IPS DF 6.9 (cell line): ENCODE measurements at regions not wholly inside any gene's neighbourhood (a gene's known extent, or its start where the extent isn't known, plus 50 kb on each side); places are given as distances from the start of the nearest gene placed in this dataset.

Source experiments
- DNase-seq: peaks from one replicate; pipeline ENCODE4 v3.0.0-alpha.2; 2013; ENCODE audit warnings: low read depth, low spot score
- H3K27ac ChIP-seq: one replicate; pipeline ENCODE4 v1.5.1; 2013; ENCODE audit warnings: low read length, control low read depth
- H3K27me3 ChIP-seq: 2 replicates; pipeline ENCODE4 v1.6.1; 2013; ENCODE audit warnings: mild to moderate bottlenecking, low read length; ENCODE audit not compliant: control insufficient read depth, insufficient read depth
- H3K36me3 ChIP-seq: 2 replicates; pipeline ENCODE4 v1.6.1; 2013; ENCODE audit warnings: low read length; ENCODE audit not compliant: control insufficient read depth, insufficient read depth
- H3K4me1 ChIP-seq: 2 replicates; pipeline ENCODE4 v1.6.1; 2013; ENCODE audit warnings: low read length; ENCODE audit not compliant: control insufficient read depth, insufficient read depth
- H3K4me3 ChIP-seq: 2 replicates; pipeline ENCODE4 v1.5.1; 2013; ENCODE audit warnings: mild to moderate bottlenecking, low read length
- H3K9me3 ChIP-seq: 2 replicates; pipeline ENCODE4 v1.6.1; 2013; ENCODE audit warnings: low read length, inconsistent platforms; ENCODE audit not compliant: control insufficient read depth, insufficient read depth
- WGBS: extraction: QIAGEN DNeasy Blood & Tissue Kit; methylation state at CpG from one replicate; pipeline ENCODE4 v1.1.7; 2013; ENCODE audit warnings: mixed read lengths, missing lambda C conversion rate; ENCODE audit not compliant: insufficient read length, insufficient coverage; 5-methylcytosine and 5-hydroxymethylcytosine counted together

DNA sequence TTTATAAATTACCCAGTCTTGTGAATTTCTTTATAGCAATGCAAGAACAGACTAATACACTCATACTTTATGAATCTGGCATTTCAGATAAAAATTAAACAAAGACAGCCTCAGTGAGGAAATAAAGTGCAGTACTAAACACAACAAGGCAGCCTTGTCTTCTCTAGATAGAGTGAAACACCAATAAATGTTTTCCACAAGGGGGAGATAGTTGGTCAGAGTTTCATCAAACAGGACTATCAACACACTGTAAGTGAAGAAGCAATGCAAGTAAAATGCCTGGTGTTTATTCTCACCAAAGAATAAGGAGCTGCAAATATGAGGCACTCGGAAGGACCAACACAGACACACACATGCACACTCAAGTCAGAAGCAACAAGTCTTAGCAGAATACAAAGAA, 62.8 kb downstream of the FAM9B start:
- DNase-seq: no peak
- no peaks in the 10 kb centered on the region for H3K27me3 ChIP-seq
- H3K9me3 ChIP-seq: no peaks in the 10 kb centered on the region
- no peaks in the 10 kb centered on the region for H3K36me3 ChIP-seq
- H3K4me3 ChIP-seq: no peak overlapping the region
- no CpG with 5 or more reads among the region's 1 CpG for WGBS
- H3K4me1 ChIP-seq: no peaks in the 10 kb centered on the region
- H3K27ac ChIP-seq: no peak overlapping the region

- H3K27ac ChIP-seq: no peak overlapping the region
- H3K9me3 ChIP-seq: no peaks in the 10 kb centered on the region
- no peak for DNase-seq
- no peaks in the 10 kb centered on the region for H3K4me1 ChIP-seq
- no peaks in the 10 kb centered on the region for H3K27me3 ChIP-seq
- H3K4me3 ChIP-seq: no peak overlapping the region
- H3K36me3 ChIP-seq: no peaks in the 10 kb centered on the region
Measured at GRCh38 chrX:8969378-8969777, 64.5 kb downstream of the FAM9B start.

DNA sequence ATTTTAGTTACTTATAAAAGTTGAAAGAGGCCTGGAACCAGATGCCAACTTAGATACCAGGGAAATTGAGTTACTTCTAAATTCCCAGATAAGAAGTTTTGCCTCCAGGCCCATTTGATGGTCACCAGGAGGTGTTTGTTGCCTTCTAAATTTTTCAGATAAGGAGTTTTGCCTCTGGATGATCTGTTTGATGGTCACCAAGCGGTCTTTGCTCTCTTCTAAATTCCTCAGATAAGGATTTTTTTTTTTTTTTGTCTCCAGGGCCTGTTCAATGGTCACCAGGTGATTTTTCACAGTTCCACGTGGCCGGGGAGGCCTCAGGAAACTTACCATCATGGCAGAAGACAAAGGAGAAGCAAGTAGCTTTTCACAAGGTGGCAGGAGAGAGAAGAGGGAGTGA, 66.5 kb downstream of the FAM9B start:
- Histone ChIP-seq H3K9me3 (no peaks in the 10 kb centered on the region), H3K27ac (no peak overlapping the region), H3K4me1 (no peaks in the 10 kb centered on the region), H3K36me3 (no peaks in the 10 kb centered on the region), H3K4me3 (no peak overlapping the region), H3K27me3 (no peaks in the 10 kb centered on the region)
- DNase-seq: no peak
- WGBS: no CpG with 5 or more reads among the region's 3 CpGs

GRCh38 chrX:8960957-8961468, 72.9 kb downstream of the FAM9B start:
- H3K4me3 ChIP-seq: no peak overlapping the region
- DNase-seq: no peak
- H3K27ac ChIP-seq: no peak overlapping the region
- H3K4me1 ChIP-seq: no peaks in the 10 kb centered on the region
- H3K27me3 ChIP-seq: no peaks in the 10 kb centered on the region
- H3K36me3 ChIP-seq: no peaks in the 10 kb centered on the region
- H3K9me3 ChIP-seq: no peaks in the 10 kb centered on the region
- WGBS: no CpG with 5 or more reads among the region's 3 CpGs

DNA sequence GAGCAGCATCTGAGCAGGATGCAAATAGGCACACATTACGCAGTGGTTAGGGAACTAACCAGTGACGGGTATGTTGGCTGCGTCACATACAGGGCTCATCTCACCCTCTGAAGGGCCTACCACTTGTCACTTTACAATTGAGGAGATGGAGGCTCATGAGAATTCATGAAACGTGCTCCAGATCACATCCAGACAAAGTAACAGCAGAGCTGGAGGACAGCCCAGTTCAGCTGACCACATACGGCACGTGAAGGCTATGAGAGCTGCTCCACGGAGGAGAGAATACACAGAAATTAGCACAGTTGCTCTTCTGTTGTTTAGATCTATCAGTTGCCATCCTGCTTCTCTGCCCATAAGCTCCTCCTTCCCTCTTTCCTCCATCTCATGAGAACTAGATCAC, 78.4 kb downstream of the FAM9B start:
- no peak overlapping the region for H3K4me3 ChIP-seq
- WGBS: no CpG with 5 or more reads among the region's 7 CpGs
- no peaks in the 10 kb centered on the region for H3K36me3 ChIP-seq
- H3K9me3 ChIP-seq: no peaks in the 10 kb centered on the region
- no peak overlapping the region for H3K27ac ChIP-seq
- H3K4me1 ChIP-seq: no peaks in the 10 kb centered on the region
- H3K27me3 ChIP-seq: no peaks in the 10 kb centered on the region
- DNase-seq: no peak

DNA sequence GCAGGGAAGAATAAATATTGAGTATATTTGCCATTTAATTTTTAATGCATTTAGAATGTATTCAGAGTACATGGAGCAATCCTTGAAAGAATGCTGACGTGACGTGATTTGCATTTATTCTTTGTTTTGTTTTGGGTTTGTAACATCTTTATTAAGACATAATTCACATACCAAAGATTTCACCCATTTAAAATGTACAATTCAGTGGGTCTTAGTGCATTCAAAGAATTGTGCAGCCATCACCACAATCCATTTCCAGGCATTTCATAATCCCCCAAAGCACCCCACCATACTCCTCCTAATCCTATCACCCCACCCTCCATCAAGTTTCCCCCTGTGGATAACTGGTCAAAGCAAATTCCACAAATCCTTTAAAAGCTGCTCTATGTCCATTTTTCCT, 87.4 kb downstream of the FAM9B start:
- Histone ChIP-seq H3K4me3 (no peak overlapping the region), H3K9me3 (no peaks in the 10 kb centered on the region), H3K4me1 (no peaks in the 10 kb centered on the region), H3K27me3 (no peaks in the 10 kb centered on the region), H3K27ac (no peak overlapping the region), H3K36me3 (no peaks in the 10 kb centered on the region)
- DNase-seq: no peak
- no CpG with 5 or more reads among the region's 2 CpGs for WGBS

GRCh38 chrX:8939322-8939721, 94.6 kb downstream of the FAM9B start:
- no peaks in the 10 kb centered on the region for H3K36me3 ChIP-seq
- no peaks in the 10 kb centered on the region for H3K9me3 ChIP-seq
- no peak for DNase-seq
- no CpG with 5 or more reads among the region's 3 CpGs for WGBS
- no peaks in the 10 kb centered on the region for H3K4me1 ChIP-seq
- no peaks in the 10 kb centered on the region for H3K27me3 ChIP-seq
- H3K4me3 ChIP-seq: no peak overlapping the region
- H3K27ac ChIP-seq: no peak overlapping the region

GRCh38 chrX:8927701-8928100, 106.2 kb downstream of the FAM9B start:
- H3K4me1 ChIP-seq: no peaks in the 10 kb centered on the region
- no peak overlapping the region for H3K4me3 ChIP-seq
- no CpG with 5 or more reads among the region's 7 CpGs for WGBS
- no peaks in the 10 kb centered on the region for H3K27me3 ChIP-seq
- H3K27ac ChIP-seq: no peak overlapping the region
- DNase-seq: no peak
- H3K36me3 ChIP-seq: no peaks in the 10 kb centered on the region
- H3K9me3 ChIP-seq: no peaks in the 10 kb centered on the region

GRCh38 chrX:8927066-8927635, 106.8 kb downstream of the FAM9B start:
- WGBS: no CpG with 5 or more reads among the region's 5 CpGs
- Histone ChIP-seq H3K27me3 (no peaks in the 10 kb centered on the region), H3K27ac (no peak overlapping the region), H3K9me3 (no peaks in the 10 kb centered on the region), H3K4me3 (no peak overlapping the region), H3K4me1 (no peaks in the 10 kb centered on the region), H3K36me3 (no peaks in the 10 kb centered on the region)
- no peak for DNase-seq

GRCh38 chrX:8921615-8922014, 112.3 kb downstream of the FAM9B start:
- Histone ChIP-seq H3K36me3 (no peaks in the 10 kb centered on the region), H3K4me3 (no peak overlapping the region), H3K4me1 (no peaks in the 10 kb centered on the region), H3K9me3 (no peaks in the 10 kb centered on the region), H3K27ac (no peak overlapping the region), H3K27me3 (no peaks in the 10 kb centered on the region)
- DNase-seq: no peak
- no CpG with 5 or more reads among the region's 2 CpGs for WGBS

- WGBS: no CpG with 5 or more reads among the region's 4 CpGs
- Histone ChIP-seq H3K4me1 (no peaks in the 10 kb centered on the region), H3K27me3 (no peaks in the 10 kb centered on the region), H3K27ac (no peak overlapping the region), H3K36me3 (no peaks in the 10 kb centered on the region), H3K9me3 (no peaks in the 10 kb centered on the region), H3K4me3 (no peak overlapping the region)
- no peak for DNase-seq
Measured at GRCh38 chrX:8919801-8920200, 114.1 kb downstream of the FAM9B start.
